B cell (primary cell): ENCODE measurements at regions not wholly inside any gene's neighbourhood (a gene's known extent, or its start where the extent isn't known, plus 50 kb on each side); places are given as distances from the start of the nearest gene placed in this dataset.

Experiments used
- ATAC-seq: fragments of 200-7000 bp; cut with Tn5 transposase; one replicate; pipeline ENCODE4 v1.10.0; 2021; ENCODE audit warnings: low read depth, mild to moderate bottlenecking, moderate number of reproducible peaks, moderate library complexity
- CTCF ChIA-PET: fragments of 350-600 bp; sonication (Branson Sonifier 250); formaldehyde crosslinking; loops from one replicate; lab custom pipeline; 2021; ENCODE audit warnings: antibody characterized with exemption, inconsistent platforms; lab: Charles Lee
- POLR2A ChIA-PET: fragments of 350-600 bp; sonication (Branson Sonifier 250); formaldehyde crosslinking; loops from one replicate; lab custom pipeline; 2021; ENCODE audit warnings: antibody characterized with exemption; lab: Charles Lee
- DNase-seq: peaks from one replicate; pipeline ENCODE4 v3.0.0; 2013
- H2AFZ ChIP-seq: 2 replicates; pipeline ENCODE4 v1.6.1; 2012; ENCODE audit warnings: mild to moderate bottlenecking, low read depth, low read length; ENCODE audit not compliant: insufficient read depth, poor library complexity, severe bottlenecking
- H3K27ac ChIP-seq, 2 donors: 1 replicate in 1 of 2; 2 replicates in 1 of 2; pipeline ENCODE4 v1.5.1; 2012 to 2013; ENCODE audit warnings: low read length in 2 of 2, mild to moderate bottlenecking in 2 of 2, moderate library complexity in 1 of 2
- H3K27me3 ChIP-seq, 4 experiments: fragments of 200-600 bp in 1 of 4; sonication (generic) in 1 of 4; replicated peaks in 1 of 4; 1 replicate in 2 of 4; 2 replicates in 2 of 4; pipeline versions ENCODE4 v1.6.1 to v1.7.0; 2013 to 2016; ENCODE audit warnings: low read length in 3 of 4, mild to moderate bottlenecking in 2 of 4, mixed read lengths in 1 of 4, moderate library complexity in 1 of 4; ENCODE audit not compliant: insufficient read depth in 4 of 4, control insufficient read depth in 3 of 4; ENCODE audit errors: control extremely low read depth in 1 of 4
- H3K36me3 ChIP-seq, 2 experiments: replicated peaks in 1 of 2; 1 replicate in 1 of 2; 2 replicates in 1 of 2; pipeline versions ENCODE4 v1.6.1 to v1.7.1; 2013; ENCODE audit warnings: low read length in 1 of 2; ENCODE audit not compliant: insufficient read depth in 2 of 2, control insufficient read depth in 1 of 2; ENCODE audit errors: control extremely low read depth in 1 of 2, extremely low read depth in 1 of 2
- H3K4me1 ChIP-seq, 2 donors: fragments of 200-600 bp in 1 of 2; sonication (generic) in 1 of 2; 1 replicate in 1 of 2; 2 replicates in 1 of 2; pipeline versions ENCODE4 v1.5.1 to v1.6.1; 2013 to 2017; ENCODE audit warnings: low read length in 2 of 2; ENCODE audit not compliant: control insufficient read depth in 2 of 2, insufficient read depth in 2 of 2
- H3K4me2 ChIP-seq: replicated peaks from 2 replicates; pipeline ENCODE3; 2012; ENCODE audit warnings: mild to moderate bottlenecking, low read depth, low read length; ENCODE audit not compliant: poor library complexity, severe bottlenecking
- H3K4me3 ChIP-seq, 5 experiments: fragments of 200-600 bp in 1 of 5; sonication (generic) in 1 of 5; 1 replicate in 3 of 5; 2 replicates in 2 of 5; pipeline versions ENCODE4 v1.5.1 to v1.7.0; 2011 to 2016; ENCODE audit warnings: low read length in 4 of 5, mild to moderate bottlenecking in 4 of 5, low read depth in 2 of 5, control low read depth in 1 of 5, moderate library complexity in 1 of 5; ENCODE audit not compliant: insufficient read depth in 1 of 5; ENCODE audit errors: control extremely low read depth in 1 of 5, extremely low read depth in 1 of 5
- H3K79me2 ChIP-seq: fragments of 200-600 bp; sonication (generic); one replicate; pipeline ENCODE4 v1.6.0; 2016; ENCODE audit warnings: low read length; ENCODE audit not compliant: control insufficient read depth, insufficient read depth
- H3K9ac ChIP-seq: fragments of 200-600 bp; sonication (generic); 2 replicates; pipeline ENCODE4 v1.6.1; 2017; ENCODE audit warnings: mild to moderate bottlenecking, low read length, moderate library complexity
- H3K9me3 ChIP-seq, 3 donors: one replicate each; pipeline versions ENCODE4 v1.6.1 to v1.7.1; 2013; ENCODE audit warnings: low read length in 2 of 3; ENCODE audit not compliant: control insufficient read depth in 2 of 3, insufficient read depth in 1 of 3; ENCODE audit errors: control extremely low read depth in 1 of 3
- H4K20me1 ChIP-seq: 2 replicates; pipeline ENCODE4 v1.6.0; 2012; ENCODE audit warnings: mild to moderate bottlenecking, low read length; ENCODE audit not compliant: insufficient read depth, control insufficient read depth, poor library complexity, severe bottlenecking
- H3K27ac Mint-ChIP-seq: one replicate; pipeline ENCODE4 v1.8.0; 2021; ENCODE audit warnings: mixed read lengths
- H3K27me3 Mint-ChIP-seq: one replicate; pipeline ENCODE4 v1.8.0; 2021; ENCODE audit warnings: mixed read lengths
- H3K4me1 Mint-ChIP-seq: one replicate; pipeline ENCODE4 v1.8.0; 2021; ENCODE audit warnings: mixed read lengths
- H3K4me3 Mint-ChIP-seq: one replicate; pipeline ENCODE4 v1.8.0; 2021; ENCODE audit warnings: mixed read lengths
- H3K9me3 Mint-ChIP-seq: one replicate; pipeline ENCODE4 v1.8.0; 2022; ENCODE audit warnings: mixed read lengths; ENCODE audit not compliant: insufficient read depth
- EZH2 ChIP-seq: IDR thresholded peaks from 2 replicates; pipeline ENCODE4 v1.6.1; 2012; ENCODE audit warnings: borderline replicate concordance, low read depth, mild to moderate bottlenecking, moderate library complexity, low read length; ENCODE audit not compliant: insufficient read depth, poor library complexity, severe bottlenecking
- WGBS: methylation state at CpG from one replicate; pipeline ENCODE4 v1.1.5; 2013; ENCODE audit warnings: missing lambda C conversion rate; ENCODE audit not compliant: insufficient coverage; 5-methylcytosine and 5-hydroxymethylcytosine counted together
- intact Hi-C: fragments of 100-400 bp; cut with micrococcal nuclease; formaldehyde crosslinking; loops from one replicate; pipeline ENCODE4 v1.10.0; 2022
- TF ChIP-seq, protein P1 (sequence below): fragments of 200-600 bp; IDR thresholded peaks from one replicate; pipeline ENCODE4 v1.8.0; 2022; ENCODE audit warnings: antibody characterized with exemption, mild to moderate bottlenecking

GRCh38 chr18:27839141-27839540, 337.8 kb downstream of the CDH2 start:
- ChIA-PET CTCF (no interaction called here), POLR2A (no interaction called here)
- Mint-ChIP-seq H3K4me3 (no peak overlapping the region), H3K9me3 (peaks cover 3% of the 10 kb centered on the region), H3K27me3 (no peaks in the 10 kb centered on the region), H3K4me1 (no peaks in the 10 kb centered on the region), H3K27ac (no peak overlapping the region)
- H3K9ac ChIP-seq = no peak overlapping the region
- no peak overlapping the region for H3K4me2 ChIP-seq
- H3K9me3 ChIP-seq = no peaks in the 10 kb centered on the region
- H3K36me3 ChIP-seq = no peaks in the 10 kb centered on the region
- ATAC-seq (no peak), DNase-seq (no peak)
- no peaks in the 10 kb centered on the region for H4K20me1 ChIP-seq
- TF ChIP-seq EZH2 = no peak
- TF ChIP-seq, protein P1, sequence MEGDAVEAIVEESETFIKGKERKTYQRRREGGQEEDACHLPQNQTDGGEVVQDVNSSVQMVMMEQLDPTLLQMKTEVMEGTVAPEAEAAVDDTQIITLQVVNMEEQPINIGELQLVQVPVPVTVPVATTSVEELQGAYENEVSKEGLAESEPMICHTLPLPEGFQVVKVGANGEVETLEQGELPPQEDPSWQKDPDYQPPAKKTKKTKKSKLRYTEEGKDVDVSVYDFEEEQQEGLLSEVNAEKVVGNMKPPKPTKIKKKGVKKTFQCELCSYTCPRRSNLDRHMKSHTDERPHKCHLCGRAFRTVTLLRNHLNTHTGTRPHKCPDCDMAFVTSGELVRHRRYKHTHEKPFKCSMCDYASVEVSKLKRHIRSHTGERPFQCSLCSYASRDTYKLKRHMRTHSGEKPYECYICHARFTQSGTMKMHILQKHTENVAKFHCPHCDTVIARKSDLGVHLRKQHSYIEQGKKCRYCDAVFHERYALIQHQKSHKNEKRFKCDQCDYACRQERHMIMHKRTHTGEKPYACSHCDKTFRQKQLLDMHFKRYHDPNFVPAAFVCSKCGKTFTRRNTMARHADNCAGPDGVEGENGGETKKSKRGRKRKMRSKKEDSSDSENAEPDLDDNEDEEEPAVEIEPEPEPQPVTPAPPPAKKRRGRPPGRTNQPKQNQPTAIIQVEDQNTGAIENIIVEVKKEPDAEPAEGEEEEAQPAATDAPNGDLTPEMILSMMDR = no peak
- 63% methylated on average over 2 of the region's 2 CpGs for WGBS
- H3K79me2 ChIP-seq = no peaks in the 10 kb centered on the region
- no peak overlapping the region for H2AFZ ChIP-seq
- H3K4me3 ChIP-seq = no peak overlapping the region
- H3K4me1 ChIP-seq = no peaks in the 10 kb centered on the region
- intact Hi-C loops = no loop called here
- no peaks in the 10 kb centered on the region for H3K27me3 ChIP-seq
- H3K27ac ChIP-seq = no peak overlapping the region

- H3K27ac Mint-ChIP-seq = no peak overlapping the region
- H3K27me3 Mint-ChIP-seq = no peaks in the 10 kb centered on the region
- TF ChIP-seq, protein P1 = no peak
- TF ChIP-seq EZH2 = no peak
- no peak overlapping the region for H3K4me2 ChIP-seq
- no peak overlapping the region for H3K4me3 Mint-ChIP-seq
- CTCF ChIA-PET = no interaction called here
- POLR2A ChIA-PET = no interaction called here
- no peaks in the 10 kb centered on the region for H4K20me1 ChIP-seq
- no peak for ATAC-seq
- H2AFZ ChIP-seq = no peak overlapping the region
- H3K4me1 ChIP-seq = no peaks in the 10 kb centered on the region
- no peaks in the 10 kb centered on the region for H3K36me3 ChIP-seq
- DNase-seq = no peak
- H3K9ac ChIP-seq = no peak overlapping the region
- no peaks in the 10 kb centered on the region for H3K27me3 ChIP-seq
- H3K4me1 Mint-ChIP-seq = no peaks in the 10 kb centered on the region
- H3K27ac ChIP-seq = no peak overlapping the region
- H3K9me3 Mint-ChIP-seq = peaks cover 6% of the 10 kb centered on the region
- H3K79me2 ChIP-seq = no peaks in the 10 kb centered on the region
- H3K4me3 ChIP-seq = no peak overlapping the region
- no peaks in the 10 kb centered on the region for H3K9me3 ChIP-seq
- intact Hi-C loops = no loop called here
These were observed 338.7 kb downstream of the CDH2 start for GRCh38 chr18:27838225-27838624.
